Lung (tissue), 11 donors: ENCODE measurements at regions not wholly inside any gene's neighbourhood (a gene's known extent, or its start where the extent isn't known, plus 50 kb on each side); places are given as distances from the start of the nearest gene placed in this dataset.

Experiments used
- ATAC-seq: fragments of 200-7000 bp; cut with Tn5 transposase; one replicate; pipeline ENCODE4 v1.9.1; 2020; ENCODE audit warnings: moderate number of reproducible peaks; ENCODE audit not compliant: insufficient read depth, low FRiP score
- DNase-seq, 3 donors: peaks; one replicate each; pipeline ENCODE4 v3.0.0-alpha.2; 2013 to 2017
- H3K27ac ChIP-seq, 2 donors: one replicate each; pipeline ENCODE4 v1.5.1; 2013; ENCODE audit warnings: mild to moderate bottlenecking in 2 of 2, moderate library complexity in 2 of 2, control low read depth in 1 of 2, inconsistent platforms in 1 of 2, low read depth in 1 of 2, low read length in 1 of 2
- H3K27me3 ChIP-seq, 3 donors: one replicate each; pipeline ENCODE4 v1.5.1; 2013; ENCODE audit warnings: low read length in 2 of 3; ENCODE audit not compliant: control insufficient read depth in 3 of 3, insufficient read depth in 3 of 3
- H3K36me3 ChIP-seq, 4 donors: one replicate each; pipeline ENCODE4 v1.5.1; 2013; ENCODE audit warnings: low read length in 4 of 4, mild to moderate bottlenecking in 1 of 4, moderate library complexity in 1 of 4; ENCODE audit not compliant: control insufficient read depth in 4 of 4, insufficient read depth in 4 of 4
- H3K4me1 ChIP-seq, 5 donors: one replicate each; pipeline ENCODE4 v1.5.1; 2013; ENCODE audit warnings: low read length in 5 of 5, mild to moderate bottlenecking in 2 of 5, moderate library complexity in 1 of 5; ENCODE audit not compliant: control insufficient read depth in 5 of 5, insufficient read depth in 5 of 5
- H3K4me3 ChIP-seq: one replicate; pipeline ENCODE4 v1.5.1; 2013; ENCODE audit warnings: mild to moderate bottlenecking, control low read depth, moderate library complexity
- H3K9ac ChIP-seq, 2 donors: one replicate each; pipeline ENCODE4 v1.5.1; 2013; ENCODE audit warnings: low read length in 2 of 2, control low read depth in 1 of 2; ENCODE audit not compliant: insufficient read depth in 1 of 2
- H3K9me3 ChIP-seq, 4 donors: one replicate each; pipeline ENCODE4 v1.5.1; 2013; ENCODE audit warnings: low read length in 3 of 4, mild to moderate bottlenecking in 1 of 4, moderate library complexity in 1 of 4; ENCODE audit not compliant: control insufficient read depth in 4 of 4, insufficient read depth in 3 of 4
- WGBS, 2 donors: extraction: QIAGEN DNeasy Blood & Tissue Kit; methylation state at CpG; one replicate each; pipeline ENCODE4 v1.1.7; 2013; 5-methylcytosine and 5-hydroxymethylcytosine counted together
- TF ChIP-seq, protein P1 (sequence below): IDR thresholded peaks from 2 replicates; pipeline ENCODE4 v1.5.1; 2012; ENCODE audit warnings: mild to moderate bottlenecking; ENCODE audit errors: control extremely low read depth, extremely low read depth
- donor health status: control.
- donor health status: control.
- donor health status: Bipolar disorder and iron deficiency.
- donor health status: healthy.
- donor health status: DM: yes; HTN: yes; CAD: no.

DNA sequence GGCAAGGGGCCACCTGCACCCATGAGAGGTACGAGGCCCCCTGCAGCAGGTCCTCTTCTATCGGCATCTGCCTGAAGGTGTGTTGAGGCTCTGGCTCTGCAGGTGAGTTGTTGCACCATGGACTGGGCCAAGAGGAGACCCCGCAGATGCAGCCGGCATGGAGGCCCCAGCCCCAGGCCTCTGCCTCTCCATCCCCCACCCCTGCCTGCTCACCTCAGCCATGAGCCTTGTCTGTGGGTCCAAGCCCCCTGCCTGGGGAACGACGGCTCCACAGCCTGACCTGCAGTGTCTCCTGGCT is 1386.2 kb downstream of the BRD1 start:
- 74 to 87% methylated on average over 6 of the region's 6 CpGs for WGBS, 2 donors
- H3K27ac ChIP-seq = no peak overlapping the region
- no peaks in the 10 kb centered on the region for H3K9me3 ChIP-seq
- H3K4me3 ChIP-seq = no peak overlapping the region
- H3K36me3 ChIP-seq = no peaks in the 10 kb centered on the region
- TF ChIP-seq, protein P1, sequence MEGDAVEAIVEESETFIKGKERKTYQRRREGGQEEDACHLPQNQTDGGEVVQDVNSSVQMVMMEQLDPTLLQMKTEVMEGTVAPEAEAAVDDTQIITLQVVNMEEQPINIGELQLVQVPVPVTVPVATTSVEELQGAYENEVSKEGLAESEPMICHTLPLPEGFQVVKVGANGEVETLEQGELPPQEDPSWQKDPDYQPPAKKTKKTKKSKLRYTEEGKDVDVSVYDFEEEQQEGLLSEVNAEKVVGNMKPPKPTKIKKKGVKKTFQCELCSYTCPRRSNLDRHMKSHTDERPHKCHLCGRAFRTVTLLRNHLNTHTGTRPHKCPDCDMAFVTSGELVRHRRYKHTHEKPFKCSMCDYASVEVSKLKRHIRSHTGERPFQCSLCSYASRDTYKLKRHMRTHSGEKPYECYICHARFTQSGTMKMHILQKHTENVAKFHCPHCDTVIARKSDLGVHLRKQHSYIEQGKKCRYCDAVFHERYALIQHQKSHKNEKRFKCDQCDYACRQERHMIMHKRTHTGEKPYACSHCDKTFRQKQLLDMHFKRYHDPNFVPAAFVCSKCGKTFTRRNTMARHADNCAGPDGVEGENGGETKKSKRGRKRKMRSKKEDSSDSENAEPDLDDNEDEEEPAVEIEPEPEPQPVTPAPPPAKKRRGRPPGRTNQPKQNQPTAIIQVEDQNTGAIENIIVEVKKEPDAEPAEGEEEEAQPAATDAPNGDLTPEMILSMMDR = no peak
- H3K9ac ChIP-seq = no peak overlapping the region
- DNase-seq = no peak
- no peak for ATAC-seq
- peaks cover 0 to 7% (median 0%) of the 10 kb centered on the region in 3 donors for H3K27me3 ChIP-seq
- no peaks in the 10 kb centered on the region for H3K4me1 ChIP-seq

DNA sequence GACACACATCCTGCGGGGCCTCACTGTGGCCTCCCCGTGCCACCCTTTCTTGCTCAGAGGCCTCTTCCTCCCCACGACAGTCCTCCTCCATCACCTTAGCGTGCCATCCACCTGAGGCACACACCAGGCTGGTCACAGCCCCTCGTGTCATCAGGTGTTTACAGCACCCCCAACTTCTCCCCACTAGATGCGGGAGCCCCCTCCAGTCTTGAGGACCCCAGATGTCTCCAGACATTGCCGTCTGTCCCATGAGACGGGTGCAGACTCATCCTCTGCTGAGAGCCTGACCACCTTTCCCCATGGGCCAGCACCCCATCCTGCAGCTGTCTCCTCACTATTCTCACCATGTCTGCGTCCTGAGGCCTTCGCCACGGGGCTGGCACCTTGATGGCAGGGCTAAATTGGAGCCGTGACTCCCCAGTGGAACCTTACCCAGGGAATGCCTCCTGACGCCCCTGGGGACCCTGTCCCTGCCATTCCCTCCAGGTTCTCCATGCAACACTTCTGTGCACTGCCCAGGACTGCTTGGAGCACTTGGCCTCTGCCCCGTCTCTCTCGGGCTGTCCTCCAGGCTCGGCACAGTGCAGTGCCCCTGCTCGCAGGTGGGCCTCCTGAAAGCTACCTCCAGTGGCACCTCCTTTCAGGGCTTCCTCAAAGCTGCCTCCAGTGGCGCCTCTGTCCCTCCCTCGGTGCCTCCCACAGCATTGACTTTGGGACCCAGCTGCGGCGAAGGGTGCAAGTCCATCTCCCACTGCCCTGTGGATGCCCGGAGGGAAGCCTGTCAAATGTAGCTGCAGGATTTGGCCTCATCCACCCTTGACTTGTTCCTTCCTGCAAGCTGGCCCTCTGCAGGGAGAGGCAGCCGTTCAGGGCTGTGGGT is 1386.8 kb downstream of the BRD1 start:
- peaks cover 0 to 7% (median 0%) of the 10 kb centered on the region in 3 donors for H3K27me3 ChIP-seq
- H3K4me1 ChIP-seq = no peaks in the 10 kb centered on the region
- H3K9me3 ChIP-seq = no peaks in the 10 kb centered on the region
- 87 to 88% methylated on average over 23 of the region's 23 CpGs for WGBS, 2 donors
- no peak overlapping the region for H3K27ac ChIP-seq
- DNase-seq = no peak
- no peak overlapping the region for H3K4me3 ChIP-seq
- no peak overlapping the region for H3K9ac ChIP-seq
- no peaks in the 10 kb centered on the region for H3K36me3 ChIP-seq
- ATAC-seq = no peak
- TF ChIP-seq, protein P1 = no peak

DNA sequence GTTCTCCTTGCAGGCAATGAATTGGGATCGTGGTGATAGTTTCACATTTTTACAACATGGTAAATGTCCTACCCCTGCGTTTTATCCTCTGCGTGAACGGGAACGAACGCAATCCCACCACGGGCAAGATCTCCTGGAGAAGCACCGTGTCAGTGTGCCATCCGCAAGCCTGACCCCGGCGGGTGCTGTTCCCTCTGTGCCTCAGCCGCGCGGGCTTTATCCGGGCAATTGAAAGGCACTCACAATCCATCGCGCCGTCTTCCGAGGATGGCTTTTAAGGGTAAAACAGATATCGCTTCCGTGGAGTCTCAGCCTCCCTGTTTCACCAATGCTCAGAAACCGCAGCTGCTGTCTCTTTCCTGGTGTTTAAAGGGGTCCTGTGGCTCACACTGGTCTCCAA is 1387.5 kb downstream of the BRD1 start:
- Histone ChIP-seq H3K27me3 (peaks cover 0 to 8% (median 0%) of the 10 kb centered on the region in 3 donors), H3K4me1 (no peaks in the 10 kb centered on the region), H3K4me3 (no peak overlapping the region), H3K27ac (no peak overlapping the region), H3K9ac (no peak overlapping the region), H3K9me3 (no peaks in the 10 kb centered on the region), H3K36me3 (no peaks in the 10 kb centered on the region)
- WGBS, 2 donors = 92 to 94% methylated on average over 22 of the region's 22 CpGs
- ATAC-seq = no peak
- TF ChIP-seq, protein P1 = no peak
- DNase-seq = no peak
